DMS 273 (cell line): ENCODE measurements at regions not wholly inside any gene's neighbourhood (a gene's known extent, or its start where the extent isn't known, plus 50 kb on each side); places are given as distances from the start of the nearest gene placed in this dataset.

Experiments used
- DNase-seq: peaks from one replicate; lab custom pipeline; 2025; ENCODE audit not compliant: unreplicated experiment; lab: John Stamatoyannopoulos, UW

DNA sequence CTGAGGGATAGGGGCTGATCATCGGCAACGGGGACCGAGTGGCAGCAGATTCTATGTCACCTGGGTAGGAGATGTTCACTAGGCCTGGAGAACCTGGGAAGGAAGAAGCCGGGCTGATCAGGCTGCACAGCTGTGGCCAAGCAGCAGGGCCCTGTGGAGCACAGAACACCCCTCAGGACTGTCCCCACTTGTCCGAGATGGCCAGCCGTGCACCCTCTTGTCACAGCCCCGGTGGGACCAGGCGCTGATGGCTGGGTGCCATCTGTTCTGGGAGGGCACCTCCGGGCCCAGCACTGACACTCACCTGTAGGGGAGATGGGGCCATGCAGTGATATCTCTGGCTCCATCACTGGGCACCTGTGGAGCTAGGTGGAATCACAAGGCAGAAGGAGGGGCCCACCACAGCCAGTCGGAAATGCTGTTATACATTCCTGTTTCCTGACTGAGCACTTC, 217.9 kb upstream of the RAB6C start:
- no peak for DNase-seq

DNA sequence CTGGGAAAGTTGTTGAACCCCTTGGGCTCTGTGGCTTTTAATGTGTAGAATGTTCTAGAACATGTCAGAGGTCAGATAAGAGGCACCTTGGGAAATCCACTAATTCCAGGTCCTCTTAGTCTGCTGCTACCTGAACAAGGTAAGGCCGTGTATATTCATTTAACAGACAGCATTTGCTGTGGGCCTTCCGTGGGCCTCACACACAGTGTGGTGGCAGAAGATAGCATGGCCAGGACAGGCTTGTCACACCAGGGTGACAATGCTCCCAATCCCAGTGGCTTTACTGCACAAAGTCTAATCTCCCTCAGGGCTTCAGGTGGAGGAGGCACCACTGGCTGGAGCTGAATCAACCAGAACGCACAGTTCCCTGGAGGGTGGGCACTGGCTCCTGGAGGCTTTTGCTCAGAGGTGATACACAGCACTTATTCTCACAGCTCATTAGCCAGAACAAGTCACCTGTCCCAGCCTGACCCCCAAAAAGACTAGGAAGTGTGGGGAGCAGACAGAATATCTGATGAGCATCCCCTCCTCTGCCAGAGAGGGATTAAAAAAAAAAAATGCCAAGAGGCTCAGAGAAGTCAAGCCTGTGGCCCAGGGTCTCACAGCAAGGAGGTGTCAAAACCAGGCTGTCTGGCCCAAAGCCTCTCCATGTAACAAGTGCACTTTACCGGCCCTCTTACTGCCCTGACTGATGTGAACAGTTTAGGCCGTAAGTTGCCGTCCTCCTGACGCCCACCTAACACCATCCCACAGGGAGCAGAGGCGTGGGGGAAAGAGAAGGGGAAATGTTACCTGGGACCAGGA, 216.9 kb upstream of the RAB6C start:
- DNase-seq, result no peak

GRCh38 chr2:129763190-129763846, 216.1 kb upstream of the RAB6C start:
- DNase-seq, result no peak

- no peak for DNase-seq
These were observed 215.5 kb upstream of the RAB6C start for GRCh38 chr2:129763966-129764365.

- DNase-seq, result peak; percentile 8
These were observed 214.8 kb upstream of the RAB6C start for GRCh38 chr2:129764376-129765325.

DNA sequence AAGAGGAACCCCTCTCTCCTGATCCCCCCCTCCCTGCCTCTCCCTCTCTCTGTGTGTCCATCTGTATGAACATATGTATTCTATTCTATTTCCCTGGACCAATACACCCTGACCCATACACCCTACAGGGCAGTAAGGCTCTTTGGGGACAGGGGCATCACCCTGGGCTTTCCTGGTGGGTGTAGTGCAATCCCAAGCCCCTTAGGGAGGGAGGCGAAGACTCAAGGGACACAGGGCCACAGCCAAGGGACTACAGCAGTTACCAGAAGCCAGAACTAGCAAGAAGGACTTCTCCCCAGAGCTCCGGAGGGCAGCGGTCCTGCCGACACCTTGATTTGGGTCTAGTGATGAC, 214.2 kb upstream of the RAB6C start:
- DNase-seq, result no peak

- DNase-seq, result no peak
These were observed 213.7 kb upstream of the RAB6C start for GRCh38 chr2:129765678-129766351.

DNA sequence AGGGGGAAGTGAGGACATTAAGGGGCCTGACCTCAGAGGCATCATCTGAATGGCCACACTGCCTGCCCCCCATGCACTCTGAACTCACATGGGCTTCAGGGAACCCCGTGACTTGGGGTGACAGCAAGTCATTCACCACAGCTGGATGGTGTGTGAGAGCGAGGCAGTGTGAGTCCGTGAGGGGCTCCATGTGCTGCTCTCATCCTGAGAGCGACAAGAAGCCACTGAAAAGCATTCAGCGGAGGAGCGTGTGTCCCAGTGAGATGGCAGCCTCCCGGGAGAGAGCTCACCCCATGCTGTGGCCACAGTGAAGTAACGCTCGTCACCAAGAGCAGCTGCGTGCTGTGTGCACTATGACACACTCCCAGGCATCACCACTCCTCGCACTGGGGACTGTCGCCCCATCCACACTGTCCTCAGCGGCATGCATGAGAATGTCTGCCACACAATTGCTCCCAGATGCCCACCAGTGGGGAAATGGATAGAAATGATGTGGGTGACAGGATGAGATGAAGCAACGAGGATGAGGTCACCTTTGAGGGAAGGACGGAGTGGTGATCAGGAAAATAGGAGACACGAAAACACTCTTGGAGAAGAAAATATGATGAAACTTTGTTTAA, 213.0 kb upstream of the RAB6C start:
- no peak for DNase-seq

DNA sequence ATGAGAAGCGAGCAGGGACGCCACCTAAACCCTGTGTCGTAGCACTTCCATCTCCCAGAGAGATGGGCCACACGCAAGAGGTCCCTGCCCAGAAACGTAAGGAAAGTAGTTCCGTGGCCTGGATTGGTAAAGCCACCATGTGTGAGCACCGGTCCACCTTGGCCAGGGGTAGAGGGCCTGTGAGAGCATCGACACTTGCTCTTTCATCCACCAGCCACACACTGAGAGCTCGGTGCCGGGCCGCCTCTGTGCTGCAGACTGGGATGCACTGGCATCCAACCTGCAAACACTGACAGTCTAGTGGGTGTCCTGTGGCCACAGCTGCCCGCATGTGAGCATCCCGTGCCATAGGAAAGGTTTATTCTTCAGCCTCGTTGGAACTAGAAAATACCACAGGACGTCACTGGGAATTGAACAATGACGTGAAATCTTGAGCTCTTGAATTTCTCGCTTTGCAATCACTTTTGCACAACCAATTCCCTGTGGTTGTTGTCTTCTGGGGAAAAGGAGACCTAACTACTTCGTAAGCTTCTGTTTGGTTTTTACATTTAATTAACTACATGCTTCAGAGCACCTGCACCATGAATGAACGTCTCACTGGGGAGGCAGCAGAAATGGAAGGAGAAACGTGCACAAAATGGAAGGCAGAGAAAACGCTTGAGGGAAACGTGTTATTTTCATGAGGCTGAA, 212.0 kb upstream of the RAB6C start:
- no peak for DNase-seq

DNA sequence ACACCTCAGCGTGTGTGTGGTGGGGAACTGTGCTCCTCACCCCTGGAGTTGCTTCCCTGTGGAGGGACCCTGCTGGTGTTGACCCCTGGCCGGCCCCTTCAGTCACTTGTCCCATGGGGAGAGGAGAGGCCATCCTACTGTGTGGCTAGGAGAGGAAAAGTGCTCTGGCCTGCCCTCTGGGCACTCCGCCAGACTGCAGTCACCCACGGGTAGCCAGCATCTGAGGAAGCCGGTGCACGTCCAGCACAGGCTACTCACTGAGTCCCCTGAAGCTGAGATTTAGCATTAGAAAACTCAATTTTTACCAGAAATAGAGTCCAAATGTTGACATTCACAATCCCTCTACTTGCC, 211.5 kb upstream of the RAB6C start:
- DNase-seq, result no peak

- DNase-seq, result no peak
These were observed 210.8 kb upstream of the RAB6C start for GRCh38 chr2:129768485-129769184.

DNA sequence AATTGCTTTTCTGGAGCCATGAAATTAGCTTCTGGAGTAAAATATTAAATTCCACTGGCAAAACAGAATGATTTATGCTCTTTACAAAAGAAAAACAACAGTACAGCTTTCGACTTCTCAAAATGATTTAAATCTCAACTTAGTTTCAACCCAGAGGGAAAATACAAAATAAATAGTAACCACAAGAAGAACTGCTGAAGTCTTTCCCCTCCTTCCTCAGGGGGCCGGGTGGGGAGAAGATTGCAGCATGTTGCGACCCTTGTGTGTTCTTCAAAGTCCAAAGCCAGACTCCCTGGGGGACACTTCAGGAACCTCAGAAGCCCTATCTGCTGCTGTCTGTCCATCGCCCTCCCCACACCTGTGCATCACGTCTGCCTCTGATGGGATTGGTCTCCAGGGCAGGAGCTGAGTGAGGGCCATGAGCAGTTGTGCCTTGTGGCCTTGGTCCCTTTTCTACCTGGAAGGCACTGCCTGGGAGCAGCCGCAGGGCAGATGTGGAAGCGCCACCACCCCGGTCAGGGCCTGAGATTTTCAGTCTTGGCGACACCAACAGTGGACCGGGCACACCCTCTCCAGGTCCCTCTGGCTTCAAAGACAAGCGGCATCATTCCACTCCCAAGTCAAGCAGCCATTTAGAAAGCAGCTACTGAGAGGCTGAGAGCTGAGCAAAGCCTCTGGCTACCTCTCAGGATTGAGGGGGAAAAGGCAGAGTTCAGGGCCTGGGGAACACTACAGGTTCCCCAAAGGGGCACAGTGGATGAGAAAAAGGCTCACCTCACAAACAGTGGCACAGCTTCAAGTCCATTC, 210.1 kb upstream of the RAB6C start:
- DNase-seq, result no peak

DNA sequence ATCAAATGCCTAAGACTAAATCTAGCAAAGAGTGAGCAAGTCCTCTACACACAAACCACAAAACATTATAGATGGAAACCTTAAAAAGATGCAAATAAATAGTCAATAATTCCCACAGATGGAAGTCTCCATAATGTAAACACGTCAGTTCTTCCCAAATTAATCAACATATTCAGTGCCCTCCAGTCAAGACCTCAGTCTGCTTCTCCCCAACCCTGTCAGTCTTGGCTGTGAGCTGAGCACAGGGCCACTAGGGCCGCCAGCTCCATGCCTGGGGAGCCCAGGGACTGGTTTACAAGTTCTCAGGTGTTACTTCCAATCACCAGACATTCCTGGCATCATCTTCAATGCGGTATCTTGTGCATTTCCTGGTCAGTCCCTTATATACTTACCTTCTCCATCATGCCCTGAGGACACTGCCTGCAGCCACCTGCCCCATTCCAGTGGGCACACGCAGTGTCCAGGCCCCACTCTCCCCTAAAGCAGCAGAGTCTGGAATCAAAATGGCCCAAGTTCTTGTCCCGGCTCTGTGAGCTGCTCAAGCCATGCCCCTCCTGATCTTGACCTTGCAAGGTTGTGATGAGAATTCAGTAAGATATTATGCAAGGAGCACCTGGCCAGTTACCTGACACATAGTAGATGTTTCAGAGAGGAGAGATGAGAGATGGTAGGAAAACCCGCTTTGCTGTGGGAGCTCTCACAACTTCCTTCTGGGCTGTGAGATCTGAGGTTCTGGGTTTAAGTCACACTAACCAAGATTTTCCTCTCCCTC, 207.9 kb upstream of the RAB6C start:
- DNase-seq, result no peak

DNA sequence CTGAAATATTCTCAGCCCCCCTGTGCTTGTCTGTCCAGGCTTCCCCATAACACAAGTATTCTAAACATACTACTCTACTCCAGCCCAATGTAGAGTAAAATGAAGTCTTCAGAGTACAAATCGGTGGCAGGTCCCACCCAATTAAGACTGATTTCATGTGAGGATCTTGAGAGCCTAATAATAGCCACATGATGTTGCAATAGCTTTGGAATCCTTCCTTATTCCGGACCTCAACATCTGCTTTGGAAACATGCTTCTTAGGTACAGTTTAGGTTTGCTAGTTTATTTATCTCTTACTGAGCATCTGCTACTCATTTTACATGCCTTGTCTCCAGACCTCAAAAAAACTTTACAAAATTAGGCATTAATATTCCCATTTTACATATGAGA, 207.3 kb upstream of the RAB6C start:
- no peak for DNase-seq

- no peak for DNase-seq
These were observed 203.4 kb upstream of the RAB6C start for GRCh38 chr2:129775952-129776653.

- DNase-seq, result no peak
These were observed 202.3 kb upstream of the RAB6C start for GRCh38 chr2:129777146-129777545.
